Osteocyte (in vitro differentiated cells): ENCODE measurements at regions not wholly inside any gene's neighbourhood (a gene's known extent, or its start where the extent isn't known, plus 50 kb on each side); places are given as distances from the start of the nearest gene placed in this dataset.

Experiments
- DNase-seq: peaks from one replicate; pipeline ENCODE4 v3.0.0; 2021; ENCODE audit warnings: mixed read lengths; ENCODE audit not compliant: unreplicated experiment; ENCODE audit errors: extremely low spot score
- H3K27ac Mint-ChIP-seq: one replicate; pipeline ENCODE4 v1.8.0; 2021; ENCODE audit warnings: mild to moderate bottlenecking, mixed read lengths; ENCODE audit not compliant: unreplicated experiment
- H3K27me3 Mint-ChIP-seq: one replicate; pipeline ENCODE4 v1.8.0; 2021; ENCODE audit warnings: mixed read lengths; ENCODE audit not compliant: unreplicated experiment
- H3K36me3 Mint-ChIP-seq: one replicate; pipeline ENCODE4 v1.8.0; 2021; ENCODE audit warnings: mixed read lengths; ENCODE audit not compliant: unreplicated experiment
- H3K4me1 Mint-ChIP-seq: one replicate; pipeline ENCODE4 v1.8.0; 2021; ENCODE audit warnings: mixed read lengths; ENCODE audit not compliant: unreplicated experiment
- H3K4me3 Mint-ChIP-seq: one replicate; pipeline ENCODE4 v1.8.0; 2021; ENCODE audit warnings: mild to moderate bottlenecking, moderate library complexity, mixed read lengths; ENCODE audit not compliant: unreplicated experiment
- H3K9me3 Mint-ChIP-seq: one replicate; pipeline ENCODE4 v1.8.0; 2021; ENCODE audit warnings: mixed read lengths; ENCODE audit not compliant: unreplicated experiment
- CTCF ChIP-seq: fragments of 200-600 bp; sonication (generic); IDR thresholded peaks from 2 replicates; pipeline ENCODE4 v1.5.0; 2021; ENCODE audit warnings: antibody characterized with exemption, mild to moderate bottlenecking, moderate library complexity

- H3K27ac Mint-ChIP-seq, result no peak overlapping the region
- no peak for DNase-seq
- H3K27me3 Mint-ChIP-seq, result no peaks in the 10 kb centered on the region
- H3K9me3 Mint-ChIP-seq, result peaks cover 5% of the 10 kb centered on the region
- no peaks in the 10 kb centered on the region for H3K36me3 Mint-ChIP-seq
- no peak overlapping the region for H3K4me3 Mint-ChIP-seq
- H3K4me1 Mint-ChIP-seq, result no peaks in the 10 kb centered on the region
- TF ChIP-seq CTCF, result no peak
Measured at GRCh38 chr7:159250471-159250870, 105.8 kb upstream of the VIPR2 start.

- H3K4me3 Mint-ChIP-seq, result no peak overlapping the region
- H3K9me3 Mint-ChIP-seq, result peaks cover 5% of the 10 kb centered on the region
- DNase-seq, result no peak
- H3K27ac Mint-ChIP-seq, result no peak overlapping the region
- no peaks in the 10 kb centered on the region for H3K36me3 Mint-ChIP-seq
- no peak for TF ChIP-seq CTCF
- no peaks in the 10 kb centered on the region for H3K27me3 Mint-ChIP-seq
- H3K4me1 Mint-ChIP-seq, result no peaks in the 10 kb centered on the region
Measured at GRCh38 chr7:159249671-159250070, 105.0 kb upstream of the VIPR2 start.

- H3K27me3 Mint-ChIP-seq, result no peaks in the 10 kb centered on the region
- H3K36me3 Mint-ChIP-seq, result no peaks in the 10 kb centered on the region
- H3K27ac Mint-ChIP-seq, result no peak overlapping the region
- no peak for TF ChIP-seq CTCF
- H3K4me3 Mint-ChIP-seq, result no peak overlapping the region
- H3K9me3 Mint-ChIP-seq, result no peaks in the 10 kb centered on the region
- no peak for DNase-seq
- H3K4me1 Mint-ChIP-seq, result no peaks in the 10 kb centered on the region
Measured at GRCh38 chr7:159247910-159248309, 103.2 kb upstream of the VIPR2 start.

- H3K4me3 Mint-ChIP-seq, result no peak overlapping the region
- H3K27ac Mint-ChIP-seq, result no peak overlapping the region
- no peaks in the 10 kb centered on the region for H3K36me3 Mint-ChIP-seq
- H3K9me3 Mint-ChIP-seq, result no peaks in the 10 kb centered on the region
- no peaks in the 10 kb centered on the region for H3K4me1 Mint-ChIP-seq
- TF ChIP-seq CTCF, result no peak
- no peaks in the 10 kb centered on the region for H3K27me3 Mint-ChIP-seq
- no peak for DNase-seq
Measured at GRCh38 chr7:159246702-159247480, 102.2 kb upstream of the VIPR2 start.

GRCh38 chr7:159240962-159241361 is 96.3 kb upstream of the VIPR2 start:
- no peaks in the 10 kb centered on the region for H3K4me1 Mint-ChIP-seq
- no peak overlapping the region for H3K27ac Mint-ChIP-seq
- no peaks in the 10 kb centered on the region for H3K36me3 Mint-ChIP-seq
- no peaks in the 10 kb centered on the region for H3K9me3 Mint-ChIP-seq
- no peak for TF ChIP-seq CTCF
- no peak for DNase-seq
- H3K27me3 Mint-ChIP-seq, result no peaks in the 10 kb centered on the region
- no peak overlapping the region for H3K4me3 Mint-ChIP-seq
